ENCODE measurements at regions not wholly inside any gene's neighbourhood (a gene's known extent, or its start where the extent isn't known, plus 50 kb on each side); places are given as distances from the start of the nearest gene placed in this dataset.
A peak's percentile ranks its signal among the peaks of the same experiment; 100 is the strongest.

- no peak for TF ChIP-seq CTCF (IDR thresholded peaks at IDR 0.05)
- ATAC-seq (ENCODE audit: poor library complexity): no peak
- H3K36me3 Mint-ChIP-seq (ENCODE audit: low read depth): no peaks in the 10 kb centered on the region
- H3K27me3 Mint-ChIP-seq: no peaks in the 10 kb centered on the region
- H3K4me3 Mint-ChIP-seq: no peak overlapping the region
- H3K4me3 ChIP-seq (ENCODE audit: low read length): no peak overlapping the region
- intact Hi-C loops (cut with DNase I, micrococcal nuclease): loop anchor here in 1 of 2 experiments (2.0 kb wide), 1 partner anchor 21 kb away; no protein-coding TSS in a partner anchor
- CTCF ChIA-PET: interaction anchor here (1.0 kb wide), 1 partner anchor 19 kb away, joined by 3 read pairs; no protein-coding TSS in a partner anchor
- no peak overlapping the region for H3K27ac ChIP-seq (ENCODE audit: low read depth in 1 of 2, low read length in 2 of 2)
- POLR2A ChIA-PET: interaction anchor here (1.1 kb wide), 1 partner anchor 386 kb away, joined by 5 read pairs; no protein-coding TSS in a partner anchor
- H3K27ac Mint-ChIP-seq: no peak overlapping the region
- H3K9me3 Mint-ChIP-seq: no peaks in the 10 kb centered on the region
- H3K4me1 ChIP-seq (ENCODE audit: insufficient read depth, low read length): peaks cover 4% of the 10 kb centered on the region
- DNase-seq: no peak
- no peaks in the 10 kb centered on the region for H3K27me3 ChIP-seq (ENCODE audit: control insufficient read depth in 1 of 2, insufficient read depth in 2 of 2, low read length in 2 of 2)
- no peaks in the 10 kb centered on the region for H3K4me1 Mint-ChIP-seq (ENCODE audit: low read depth)
- no peaks in the 10 kb centered on the region for H3K36me3 ChIP-seq (ENCODE audit: insufficient read depth, low read length)
- no peaks in the 10 kb centered on the region for H3K9me3 ChIP-seq (ENCODE audit: control insufficient read depth in 1 of 2, insufficient read depth in 1 of 2, low read length in 2 of 2)
Observed at GRCh38 chr1:234997201-234997895, 131.3 kb downstream of the TOMM20 start.

- ChIA-PET CTCF (no interaction called here), POLR2A (interaction anchor here (1.1 kb wide), 1 partner anchor 385 kb away, joined by 5 read pairs; no protein-coding TSS in a partner anchor)
- intact Hi-C loops (cut with DNase I, micrococcal nuclease): loop anchor here in 1 of 2 experiments (2.0 kb wide), 1 partner anchor 20 kb away; no protein-coding TSS in a partner anchor
- H3K9me3 ChIP-seq (ENCODE audit: control insufficient read depth in 1 of 2, insufficient read depth in 1 of 2, low read length in 2 of 2): no peaks in the 10 kb centered on the region
- H3K4me1 ChIP-seq (ENCODE audit: insufficient read depth, low read length): peaks cover 4% of the 10 kb centered on the region
- H3K27ac ChIP-seq (ENCODE audit: low read depth in 1 of 2, low read length in 2 of 2): no peak overlapping the region
- Mint-ChIP-seq H3K27ac (no peak overlapping the region), H3K27me3 (no peaks in the 10 kb centered on the region), H3K36me3 (ENCODE audit: low read depth) (no peaks in the 10 kb centered on the region), H3K4me1 (ENCODE audit: low read depth) (peaks cover 2% of the 10 kb centered on the region), H3K4me3 (no peak overlapping the region), H3K9me3 (no peaks in the 10 kb centered on the region)
- DNase-seq (no peak), ATAC-seq (ENCODE audit: poor library complexity) (no peak)
- no peak overlapping the region for H3K4me3 ChIP-seq (ENCODE audit: low read length)
- H3K36me3 ChIP-seq (ENCODE audit: insufficient read depth, low read length): no peaks in the 10 kb centered on the region
- no peaks in the 10 kb centered on the region for H3K27me3 ChIP-seq (ENCODE audit: control insufficient read depth in 1 of 2, insufficient read depth in 2 of 2, low read length in 2 of 2)
- peak; percentile 12 for TF ChIP-seq CTCF (IDR thresholded peaks at IDR 0.05)
Observed at GRCh38 chr1:234996245-234996757, 132.3 kb downstream of the TOMM20 start.

GRCh38 chr1:234994436-234995295 is 134.0 kb downstream of the TOMM20 start:
- no peak overlapping the region for H3K27ac Mint-ChIP-seq
- CTCF ChIA-PET: interaction anchor here (0.9 kb wide), 1 partner anchor 16 kb away, joined by 3 read pairs; no protein-coding TSS in a partner anchor
- Histone ChIP-seq H3K27ac (ENCODE audit: low read depth in 1 of 2, low read length in 2 of 2) (no peak overlapping the region), H3K27me3 (ENCODE audit: control insufficient read depth in 1 of 2, insufficient read depth in 2 of 2, low read length in 2 of 2) (no peaks in the 10 kb centered on the region), H3K4me3 (ENCODE audit: low read length) (no peak overlapping the region), H3K9me3 (ENCODE audit: control insufficient read depth in 1 of 2, insufficient read depth in 1 of 2, low read length in 2 of 2) (no peaks in the 10 kb centered on the region), H3K36me3 (ENCODE audit: insufficient read depth, low read length) (no peaks in the 10 kb centered on the region), H3K4me1 (ENCODE audit: insufficient read depth, low read length) (peaks cover 7% of the 10 kb centered on the region)
- H3K36me3 Mint-ChIP-seq (ENCODE audit: low read depth): no peaks in the 10 kb centered on the region
- no peaks in the 10 kb centered on the region for H3K27me3 Mint-ChIP-seq
- H3K4me3 Mint-ChIP-seq: no peak overlapping the region
- POLR2A ChIA-PET: no interaction called here
- no peak for TF ChIP-seq CTCF (IDR thresholded peaks at IDR 0.05)
- no peaks in the 10 kb centered on the region for H3K9me3 Mint-ChIP-seq
- ATAC-seq (ENCODE audit: poor library complexity): no peak
- intact Hi-C loops (cut with DNase I, micrococcal nuclease): no loop called here
- no peak for DNase-seq
- peaks cover 13% of the 10 kb centered on the region for H3K4me1 Mint-ChIP-seq (ENCODE audit: low read depth)
